SU-DHL-6 (cell line): ENCODE measurements at regions not wholly inside any gene's neighbourhood (a gene's known extent, or its start where the extent isn't known, plus 50 kb on each side); places are given as distances from the start of the nearest gene placed in this dataset.

Experiments
- H2AFZ ChIP-seq: fragments of 200-600 bp; sonication (generic); 2 replicates; pipeline ENCODE4 v1.6.1; 2014; ENCODE audit warnings: low read depth, mild to moderate bottlenecking, moderate library complexity, mixed read lengths, antibody characterized with exemption, low read length; ENCODE audit not compliant: severe bottlenecking
- H3F3A ChIP-seq: fragments of 200-600 bp; shearing (Covaris generic); 2 replicates; pipeline ENCODE4 v1.6.0; 2016; ENCODE audit warnings: antibody characterized with exemption, mild to moderate bottlenecking; ENCODE audit not compliant: insufficient read depth
- H3K27ac ChIP-seq: fragments of 200-600 bp; sonication (generic); 2 replicates; pipeline ENCODE4 v1.5.1; 2016; ENCODE audit warnings: low read depth, mild to moderate bottlenecking, low read length, moderate library complexity, mixed read lengths
- H3K27me3 ChIP-seq: fragments of 200-600 bp; sonication (generic), shearing (Covaris generic); 2 replicates; pipeline ENCODE4 v1.6.0; 2014; ENCODE audit warnings: mild to moderate bottlenecking, low read length
- H3K36me3 ChIP-seq: fragments of 200-600 bp; sonication (generic); 2 replicates; pipeline ENCODE4 v1.6.1; 2014; ENCODE audit warnings: mild to moderate bottlenecking, low read length, mixed read lengths
- H3K4me2 ChIP-seq: fragments of 300-600, 200-600 bp; shearing (Covaris generic), sonication (generic); 2 replicates; pipeline ENCODE4 v1.6.0; 2014; ENCODE audit warnings: low read length, low read depth, mild to moderate bottlenecking; ENCODE audit not compliant: poor library complexity, severe bottlenecking
- H3K4me3 ChIP-seq: fragments of 200-600 bp; sonication (generic); 2 replicates; pipeline ENCODE4 v1.5.1; 2014; ENCODE audit warnings: antibody characterized with exemption, low read length, mild to moderate bottlenecking, mixed read lengths; ENCODE audit not compliant: insufficient read depth, poor library complexity, severe bottlenecking
- H3K79me2 ChIP-seq: fragments of 200-600 bp; sonication (generic); 2 replicates; pipeline ENCODE4 v1.6.1; 2014; ENCODE audit warnings: mild to moderate bottlenecking, low read length, moderate library complexity; ENCODE audit not compliant: insufficient read depth
- H3K9ac ChIP-seq: fragments of 200-600 bp; sonication (generic); 2 replicates; pipeline ENCODE4 v1.7.0; 2014; ENCODE audit warnings: mild to moderate bottlenecking, low read length
- H3K9me2 ChIP-seq: fragments of 200-600 bp; sonication (generic); replicated peaks from 2 replicates; pipeline ENCODE4 v1.6.1; 2014; ENCODE audit warnings: low read length; ENCODE audit not compliant: insufficient read depth
- H3K9me3 ChIP-seq: fragments of 200-600 bp; sonication (generic); 2 replicates; pipeline ENCODE4 v1.6.1; 2014; ENCODE audit warnings: low read length, mixed read lengths; ENCODE audit not compliant: insufficient read depth
- H4K20me1 ChIP-seq: fragments of 200-600 bp; sonication (generic); 2 replicates; pipeline ENCODE4 v1.6.1; 2014; ENCODE audit warnings: low read depth, mild to moderate bottlenecking, antibody characterized with exemption, low read length, moderate library complexity, mixed read lengths
- EZH2phosphoT487 ChIP-seq: fragments of 200-600 bp; sonication (generic), shearing (Covaris generic); conservative IDR thresholded peaks from 2 replicates; pipeline ENCODE4 v1.6.1; 2018; ENCODE audit warnings: mild to moderate bottlenecking, antibody characterized with exemption, low read length, moderate library complexity, mixed read lengths
- TF ChIP-seq, protein P1 (sequence below): fragments of 200-600 bp; sonication (generic); IDR thresholded peaks from one replicate; pipeline ENCODE4 v1.5.1; 2017; ENCODE audit warnings: antibody characterized with exemption, mild to moderate bottlenecking, low read length, moderate library complexity; ENCODE audit not compliant: insufficient read depth, poor library complexity, severe bottlenecking

DNA sequence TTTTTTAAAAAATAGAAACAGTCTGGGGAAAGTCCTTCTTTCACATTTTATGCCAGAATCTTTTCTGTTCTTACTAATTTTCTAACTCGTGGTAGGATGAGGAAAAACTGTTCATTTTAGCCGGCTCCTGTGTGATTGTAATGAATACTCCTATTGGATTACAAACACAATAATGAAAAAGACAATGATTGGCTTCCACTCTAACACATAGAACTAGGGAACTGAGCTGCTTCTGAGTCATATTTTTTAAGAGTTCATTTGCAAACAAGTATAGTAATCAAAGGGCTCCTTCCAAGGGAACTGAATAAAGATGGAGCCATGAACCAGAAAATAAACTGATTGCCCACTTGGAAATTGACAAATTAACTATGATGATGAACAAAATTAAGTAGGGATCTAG lies 265.3 kb upstream of the TCF21 start:
- no peak overlapping the region for H3K9ac ChIP-seq
- no peaks in the 10 kb centered on the region for H3K27me3 ChIP-seq
- no peaks in the 10 kb centered on the region for H3K79me2 ChIP-seq
- no peak overlapping the region for H3K4me2 ChIP-seq
- no peak overlapping the region for H3K27ac ChIP-seq
- no peaks in the 10 kb centered on the region for H4K20me1 ChIP-seq
- H3K9me2 ChIP-seq = no peaks in the 10 kb centered on the region
- H3F3A ChIP-seq = no peaks in the 10 kb centered on the region
- H3K36me3 ChIP-seq = no peaks in the 10 kb centered on the region
- no peak overlapping the region for H3K4me3 ChIP-seq
- H3K9me3 ChIP-seq = no peaks in the 10 kb centered on the region
- no peak for TF ChIP-seq EZH2phosphoT487
- TF ChIP-seq, protein P1, sequence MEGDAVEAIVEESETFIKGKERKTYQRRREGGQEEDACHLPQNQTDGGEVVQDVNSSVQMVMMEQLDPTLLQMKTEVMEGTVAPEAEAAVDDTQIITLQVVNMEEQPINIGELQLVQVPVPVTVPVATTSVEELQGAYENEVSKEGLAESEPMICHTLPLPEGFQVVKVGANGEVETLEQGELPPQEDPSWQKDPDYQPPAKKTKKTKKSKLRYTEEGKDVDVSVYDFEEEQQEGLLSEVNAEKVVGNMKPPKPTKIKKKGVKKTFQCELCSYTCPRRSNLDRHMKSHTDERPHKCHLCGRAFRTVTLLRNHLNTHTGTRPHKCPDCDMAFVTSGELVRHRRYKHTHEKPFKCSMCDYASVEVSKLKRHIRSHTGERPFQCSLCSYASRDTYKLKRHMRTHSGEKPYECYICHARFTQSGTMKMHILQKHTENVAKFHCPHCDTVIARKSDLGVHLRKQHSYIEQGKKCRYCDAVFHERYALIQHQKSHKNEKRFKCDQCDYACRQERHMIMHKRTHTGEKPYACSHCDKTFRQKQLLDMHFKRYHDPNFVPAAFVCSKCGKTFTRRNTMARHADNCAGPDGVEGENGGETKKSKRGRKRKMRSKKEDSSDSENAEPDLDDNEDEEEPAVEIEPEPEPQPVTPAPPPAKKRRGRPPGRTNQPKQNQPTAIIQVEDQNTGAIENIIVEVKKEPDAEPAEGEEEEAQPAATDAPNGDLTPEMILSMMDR = no peak
- H2AFZ ChIP-seq = no peak overlapping the region

DNA sequence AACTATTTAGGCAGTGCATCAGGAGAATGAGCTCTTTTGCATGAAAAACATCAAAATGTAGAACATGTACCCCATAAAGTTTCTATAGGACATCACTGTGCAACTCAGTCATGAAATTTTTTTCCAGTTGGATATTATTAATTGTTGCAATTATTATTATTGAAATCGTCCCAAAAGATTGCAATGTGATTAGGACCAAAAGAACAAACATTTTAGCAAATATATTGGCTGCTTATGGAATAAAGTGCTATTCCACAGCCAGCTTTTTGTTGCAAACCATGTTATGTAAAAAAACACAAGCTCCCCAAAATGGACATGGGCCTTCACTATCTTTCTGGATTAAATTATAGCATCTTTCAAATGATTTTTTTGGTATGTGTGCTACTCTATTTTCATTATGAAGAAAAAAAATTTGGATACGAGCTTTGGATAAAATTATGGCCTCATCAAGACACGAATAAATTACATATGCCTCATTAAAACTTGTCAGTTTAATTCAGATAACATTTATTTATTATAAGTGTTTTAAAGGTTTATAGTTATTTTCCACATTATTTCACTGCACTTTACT lies 262.7 kb upstream of the TCF21 start:
- TF ChIP-seq, protein P1 = no peak
- TF ChIP-seq EZH2phosphoT487 = no peak
- H3K4me3 ChIP-seq = no peak overlapping the region
- no peak overlapping the region for H2AFZ ChIP-seq
- no peaks in the 10 kb centered on the region for H3F3A ChIP-seq
- H3K4me2 ChIP-seq = no peak overlapping the region
- H3K27me3 ChIP-seq = no peaks in the 10 kb centered on the region
- no peaks in the 10 kb centered on the region for H3K79me2 ChIP-seq
- H3K27ac ChIP-seq = no peak overlapping the region
- H3K36me3 ChIP-seq = no peaks in the 10 kb centered on the region
- no peaks in the 10 kb centered on the region for H4K20me1 ChIP-seq
- no peak overlapping the region for H3K9ac ChIP-seq
- no peaks in the 10 kb centered on the region for H3K9me2 ChIP-seq
- no peaks in the 10 kb centered on the region for H3K9me3 ChIP-seq

DNA sequence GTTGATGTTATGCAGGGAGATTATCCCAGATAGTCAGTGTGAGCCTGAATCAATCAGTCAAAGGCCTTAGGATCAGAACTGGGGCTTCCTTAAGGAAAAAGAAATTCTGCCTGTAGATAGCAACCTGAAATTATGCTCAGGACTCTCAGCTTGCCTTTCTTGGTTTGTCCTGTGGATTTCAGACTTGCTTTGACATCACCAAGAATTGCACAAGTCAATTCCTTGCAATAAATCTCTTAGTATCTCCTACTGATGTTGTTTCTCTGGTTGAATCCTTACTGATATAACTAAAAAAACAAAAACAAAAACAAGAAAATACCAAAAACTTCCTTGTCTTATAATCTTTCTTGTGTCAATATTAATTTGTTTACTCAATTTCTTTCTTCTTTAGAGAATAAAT lies 258.9 kb upstream of the TCF21 start:
- Histone ChIP-seq H3F3A (no peaks in the 10 kb centered on the region), H3K9ac (no peak overlapping the region), H3K36me3 (no peaks in the 10 kb centered on the region), H4K20me1 (no peaks in the 10 kb centered on the region), H3K27ac (no peak overlapping the region), H3K9me2 (no peaks in the 10 kb centered on the region), H3K79me2 (no peaks in the 10 kb centered on the region), H3K4me3 (no peak overlapping the region), H3K4me2 (no peak overlapping the region), H2AFZ (no peak overlapping the region), H3K27me3 (no peaks in the 10 kb centered on the region), H3K9me3 (no peaks in the 10 kb centered on the region)
- TF ChIP-seq, protein P1 = no peak
- no peak for TF ChIP-seq EZH2phosphoT487

DNA sequence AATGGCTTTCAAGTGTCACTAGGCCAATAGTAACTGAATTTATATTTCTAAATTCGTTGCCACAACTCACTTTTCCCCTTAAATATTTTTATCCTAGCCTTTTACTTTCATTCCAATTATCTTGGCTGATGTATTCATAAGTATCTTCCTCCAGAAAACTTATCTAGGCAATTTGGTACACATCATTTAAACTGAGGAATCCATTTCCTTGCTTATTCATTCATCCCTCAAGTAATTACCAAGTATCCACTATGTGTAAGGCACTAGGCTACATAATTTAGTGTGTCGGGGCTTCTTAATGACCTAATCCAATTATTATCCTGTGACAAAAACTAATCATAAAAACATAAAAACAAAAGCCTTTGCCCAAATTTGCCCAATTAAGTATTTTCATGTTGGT lies 258.3 kb upstream of the TCF21 start:
- H2AFZ ChIP-seq = no peak overlapping the region
- H3K79me2 ChIP-seq = no peaks in the 10 kb centered on the region
- H3K9ac ChIP-seq = no peak overlapping the region
- no peaks in the 10 kb centered on the region for H3K9me2 ChIP-seq
- no peak overlapping the region for H3K4me2 ChIP-seq
- TF ChIP-seq EZH2phosphoT487 = no peak
- TF ChIP-seq, protein P1 = no peak
- H3K27me3 ChIP-seq = no peaks in the 10 kb centered on the region
- no peaks in the 10 kb centered on the region for H3K36me3 ChIP-seq
- H3K27ac ChIP-seq = no peak overlapping the region
- no peaks in the 10 kb centered on the region for H4K20me1 ChIP-seq
- H3K4me3 ChIP-seq = no peak overlapping the region
- no peaks in the 10 kb centered on the region for H3F3A ChIP-seq
- H3K9me3 ChIP-seq = no peaks in the 10 kb centered on the region
